ENCODE measurements at regions not wholly inside any gene's neighbourhood (a gene's known extent, or its start where the extent isn't known, plus 50 kb on each side); places are given as distances from the start of the nearest gene placed in this dataset.

DNA sequence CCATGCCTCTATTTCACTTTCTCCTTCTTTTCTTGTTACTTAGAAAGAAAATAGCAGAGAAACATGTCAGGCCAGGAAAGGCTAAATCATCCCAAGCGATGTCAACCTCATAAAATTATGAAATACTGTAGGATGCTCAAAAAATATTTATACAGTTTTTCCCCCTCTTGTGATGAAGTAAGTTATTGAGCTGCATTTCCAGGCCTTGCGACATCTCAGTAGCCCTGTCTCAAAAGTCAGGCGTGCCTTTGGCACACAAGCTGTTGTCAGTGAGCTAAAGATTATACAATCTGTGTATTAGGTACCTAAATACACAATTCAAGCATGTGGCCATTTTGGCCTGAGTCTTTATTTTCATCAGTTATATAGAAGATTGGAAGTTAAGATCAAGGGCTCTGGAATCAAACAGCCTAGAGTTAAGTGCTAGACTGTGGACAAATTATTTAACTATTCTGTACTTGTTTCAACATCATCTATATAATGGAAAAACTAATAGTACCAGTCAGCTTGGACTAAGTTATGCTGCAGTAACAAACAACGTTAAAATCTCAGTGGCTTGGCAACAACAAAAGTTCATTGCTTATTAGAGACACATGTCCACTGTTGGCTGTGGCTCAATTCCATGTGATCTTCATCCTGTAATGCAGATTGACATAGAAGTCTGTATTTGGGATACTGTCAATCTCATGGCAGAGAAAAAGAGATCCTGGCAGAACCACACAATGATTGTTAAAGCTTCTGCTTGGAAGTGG is 406.4 kb upstream of the PROK2 start:
- in situ Hi-C loops (cut with HindIII; ENCODE audit: low sequenced_read_pairs), result no loop called here
- DNase-seq (ENCODE audit: low read depth), result no peak
- TF ChIP-seq CTCF (IDR thresholded peaks at IDR 0.05; ENCODE audit: low read depth, low read length, missing control alignments), result no peak
- H3K4me3 ChIP-seq (ENCODE audit: low read depth, low read length), result no peak overlapping the region

DNA sequence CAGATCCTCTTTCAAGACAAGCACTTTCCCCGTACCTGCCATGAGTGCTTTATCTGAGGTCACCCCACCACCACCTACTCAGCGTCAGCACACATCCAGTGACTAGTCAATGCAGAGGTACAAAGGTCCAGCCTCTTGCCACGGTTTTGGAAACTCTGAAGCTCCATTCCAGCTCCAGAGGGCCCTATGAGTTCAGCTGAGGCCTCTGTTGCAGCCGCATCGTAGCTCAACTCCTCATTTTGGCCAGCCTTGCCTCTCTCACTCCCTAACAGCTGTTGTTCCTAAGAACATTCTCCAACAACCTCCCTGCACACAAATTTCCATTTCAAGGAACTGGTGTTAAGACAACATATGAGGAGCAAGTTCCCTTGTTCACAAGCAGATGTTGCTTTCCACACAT is 405.1 kb upstream of the PROK2 start:
- no peak for TF ChIP-seq CTCF (IDR thresholded peaks at IDR 0.05; ENCODE audit: low read depth, low read length, missing control alignments)
- DNase-seq (ENCODE audit: low read depth), result no peak
- H3K4me3 ChIP-seq (ENCODE audit: low read depth, low read length), result no peak overlapping the region
- in situ Hi-C loops (cut with HindIII; ENCODE audit: low sequenced_read_pairs), result no loop called here

GRCh38 chr3:72189339-72189738 is 404.4 kb upstream of the PROK2 start:
- in situ Hi-C loops (cut with HindIII; ENCODE audit: low sequenced_read_pairs), result no loop called here
- DNase-seq (ENCODE audit: low read depth), result no peak
- TF ChIP-seq CTCF (IDR thresholded peaks at IDR 0.05; ENCODE audit: low read depth, low read length, missing control alignments), result no peak
- H3K4me3 ChIP-seq (ENCODE audit: low read depth, low read length), result no peak overlapping the region

DNA sequence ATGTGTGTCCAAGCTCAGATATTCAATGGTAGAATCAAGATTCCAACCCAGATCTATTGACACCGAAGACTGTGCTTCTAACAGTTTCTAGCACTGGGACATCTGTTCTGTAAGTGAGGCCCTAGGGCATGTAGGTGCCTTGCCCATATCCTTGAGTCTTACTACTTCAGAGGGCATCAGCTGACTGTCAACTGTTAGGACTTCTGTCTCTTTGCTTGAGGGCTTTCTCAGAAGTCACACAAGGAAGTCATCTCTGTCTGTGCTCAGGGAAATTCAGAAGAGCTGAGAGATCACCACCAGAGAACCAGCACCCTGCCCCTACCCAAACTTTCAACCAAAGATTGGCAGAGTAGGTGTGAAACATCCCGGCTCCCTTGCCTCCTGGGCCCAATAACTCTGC is 403.6 kb upstream of the PROK2 start:
- in situ Hi-C loops (cut with HindIII; ENCODE audit: low sequenced_read_pairs), result no loop called here
- no peak for TF ChIP-seq CTCF (IDR thresholded peaks at IDR 0.05; ENCODE audit: low read depth, low read length, missing control alignments)
- H3K4me3 ChIP-seq (ENCODE audit: low read depth, low read length), result no peak overlapping the region
- no peak for DNase-seq (ENCODE audit: low read depth)

- in situ Hi-C loops (cut with HindIII; ENCODE audit: low sequenced_read_pairs), result no loop called here
- H3K4me3 ChIP-seq (ENCODE audit: low read depth, low read length), result no peak overlapping the region
- no peak for TF ChIP-seq CTCF (IDR thresholded peaks at IDR 0.05; ENCODE audit: low read depth, low read length, missing control alignments)
- no peak for DNase-seq (ENCODE audit: low read depth)
Measured at GRCh38 chr3:72187131-72187530, 402.2 kb upstream of the PROK2 start.

DNA sequence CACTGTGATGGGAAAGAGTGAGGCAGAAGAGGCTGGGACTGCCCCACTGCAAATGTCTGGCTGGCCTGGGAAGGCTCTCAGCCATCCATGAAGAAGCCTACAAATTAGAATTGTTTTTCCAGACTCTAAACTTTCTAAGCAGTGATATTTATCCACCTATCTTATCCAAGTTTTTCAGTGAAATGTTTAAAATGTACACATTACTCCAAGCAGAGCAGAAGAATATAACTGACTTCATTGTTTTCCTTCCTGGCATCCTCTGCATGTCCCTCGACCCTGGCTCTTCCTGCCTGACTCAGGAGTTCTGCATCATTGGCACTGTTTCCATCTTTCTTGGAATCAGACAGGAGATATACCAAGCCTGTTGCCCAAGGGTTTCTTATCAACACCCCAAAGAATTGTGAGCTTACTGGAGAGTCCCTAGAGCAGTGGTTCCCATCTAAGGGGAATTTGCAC is 401.5 kb upstream of the PROK2 start:
- no peak for TF ChIP-seq CTCF (IDR thresholded peaks at IDR 0.05; ENCODE audit: low read depth, low read length, missing control alignments)
- in situ Hi-C loops (cut with HindIII; ENCODE audit: low sequenced_read_pairs), result no loop called here
- H3K4me3 ChIP-seq (ENCODE audit: low read depth, low read length), result no peak overlapping the region
- DNase-seq (ENCODE audit: low read depth), result no peak
